ENCODE measurements at regions not wholly inside any gene's neighbourhood (a gene's known extent, or its start where the extent isn't known, plus 50 kb on each side); places are given as distances from the start of the nearest gene placed in this dataset.
"Not testable (repeated sequence)": the region's sequence is repeated elsewhere in the genome, so short reads cannot be mapped to it uniquely, and the experiment has no call there.

- ChIA-PET CTCF (interaction anchor here (1.8 kb wide), 1 partner anchor 19 kb away, joined by 8 read pairs; no protein-coding TSS in a partner anchor), POLR2A (no interaction called here)
- H3K36me3 Mint-ChIP-seq (ENCODE audit: insufficient read depth, unreplicated experiment): no peaks in the 10 kb centered on the region
- no peak for TF ChIP-seq CTCF (IDR thresholded peaks at IDR 0.05; ENCODE audit: unreplicated experiment)
- H3K4me3 Mint-ChIP-seq (ENCODE audit: unreplicated experiment): no peak overlapping the region
- intact Hi-C loops (cut with micrococcal nuclease): no loop called here
- BruUV-seq (replicated peaks): no TSS peak
- no peaks in the 10 kb centered on the region for H3K9me3 Mint-ChIP-seq (ENCODE audit: unreplicated experiment)
- no peak for DNase-seq (ENCODE audit: unreplicated experiment)
- peaks cover 33% of the 10 kb centered on the region for H3K27me3 Mint-ChIP-seq (ENCODE audit: insufficient read depth, unreplicated experiment)
- H3K27ac Mint-ChIP-seq (ENCODE audit: low read depth, unreplicated experiment): no peak overlapping the region
- no peaks in the 10 kb centered on the region for H3K4me1 Mint-ChIP-seq (ENCODE audit: insufficient read depth, unreplicated experiment)
Measured at GRCh38 chr9:85444243-85444642, 297.5 kb downstream of the AGTPBP1 start.

- no peak for DNase-seq (ENCODE audit: unreplicated experiment)
- H3K4me1 Mint-ChIP-seq (ENCODE audit: insufficient read depth, unreplicated experiment): no peaks in the 10 kb centered on the region
- no peak overlapping the region for H3K4me3 Mint-ChIP-seq (ENCODE audit: unreplicated experiment)
- no TSS peak for BruUV-seq (replicated peaks)
- H3K27ac Mint-ChIP-seq (ENCODE audit: low read depth, unreplicated experiment): no peak overlapping the region
- H3K36me3 Mint-ChIP-seq (ENCODE audit: insufficient read depth, unreplicated experiment): no peaks in the 10 kb centered on the region
- intact Hi-C loops (cut with micrococcal nuclease): no loop called here
- TF ChIP-seq CTCF (IDR thresholded peaks at IDR 0.05; ENCODE audit: unreplicated experiment): no peak
- no peaks in the 10 kb centered on the region for H3K9me3 Mint-ChIP-seq (ENCODE audit: unreplicated experiment)
- peaks cover 22% of the 10 kb centered on the region for H3K27me3 Mint-ChIP-seq (ENCODE audit: insufficient read depth, unreplicated experiment)
- ChIA-PET POLR2A (no interaction called here), CTCF (interaction anchor here (0.6 to 1.8 kb wide), 2 partner anchors 17 to 1044 kb away, joined by 6 to 8 read pairs; no protein-coding TSS in a partner anchor)
Measured at GRCh38 chr9:85443190-85443598, 298.6 kb downstream of the AGTPBP1 start.

- CTCF ChIA-PET: interaction anchor here (0.6 to 1.7 kb wide), 3 partner anchors 13 to 14 kb away, joined by 3 to 6 read pairs (median 5); no protein-coding TSS in a partner anchor
- TF ChIP-seq CTCF (IDR thresholded peaks at IDR 0.05; ENCODE audit: unreplicated experiment): no peak
- no peak overlapping the region for H3K4me3 Mint-ChIP-seq (ENCODE audit: unreplicated experiment)
- H3K36me3 Mint-ChIP-seq (ENCODE audit: insufficient read depth, unreplicated experiment): no peaks in the 10 kb centered on the region
- intact Hi-C loops (cut with micrococcal nuclease): no loop called here
- H3K4me1 Mint-ChIP-seq (ENCODE audit: insufficient read depth, unreplicated experiment): no peaks in the 10 kb centered on the region
- H3K9me3 Mint-ChIP-seq (ENCODE audit: unreplicated experiment): no peaks in the 10 kb centered on the region
- POLR2A ChIA-PET: interaction anchor here (0.6 kb wide), 1 partner anchor 478 kb away, joined by 3 read pairs; no protein-coding TSS in a partner anchor
- no TSS peak for BruUV-seq (replicated peaks)
- no peak overlapping the region for H3K27ac Mint-ChIP-seq (ENCODE audit: low read depth, unreplicated experiment)
- DNase-seq (ENCODE audit: unreplicated experiment): no peak
- H3K27me3 Mint-ChIP-seq (ENCODE audit: insufficient read depth, unreplicated experiment): peaks cover 32% of the 10 kb centered on the region
Measured at GRCh38 chr9:85439791-85440190, 302.0 kb downstream of the AGTPBP1 start.

- H3K4me1 Mint-ChIP-seq (ENCODE audit: insufficient read depth, unreplicated experiment); DNase-seq (ENCODE audit: unreplicated experiment); H3K36me3 Mint-ChIP-seq (ENCODE audit: insufficient read depth, unreplicated experiment); H3K9me3 Mint-ChIP-seq (ENCODE audit: unreplicated experiment); POLR2A ChIA-PET; H3K4me3 Mint-ChIP-seq (ENCODE audit: unreplicated experiment); H3K27ac Mint-ChIP-seq (ENCODE audit: low read depth, unreplicated experiment); BruUV-seq (replicated peaks); intact Hi-C loops (cut with micrococcal nuclease): not testable (repeated sequence)
- H3K27me3 Mint-ChIP-seq (ENCODE audit: insufficient read depth, unreplicated experiment): peaks cover 39% of the 10 kb centered on the region
- CTCF ChIA-PET: interaction anchor here (0.6 kb wide), 1 partner anchor 442 kb away, joined by 4 read pairs; no protein-coding TSS in a partner anchor
Measured at GRCh38 chr9:85433956-85434355, 307.8 kb downstream of the AGTPBP1 start.

- H3K4me3 Mint-ChIP-seq (ENCODE audit: unreplicated experiment); H3K36me3 Mint-ChIP-seq (ENCODE audit: insufficient read depth, unreplicated experiment); DNase-seq (ENCODE audit: unreplicated experiment); BruUV-seq (replicated peaks); intact Hi-C loops (cut with micrococcal nuclease); H3K4me1 Mint-ChIP-seq (ENCODE audit: insufficient read depth, unreplicated experiment); H3K9me3 Mint-ChIP-seq (ENCODE audit: unreplicated experiment); H3K27ac Mint-ChIP-seq (ENCODE audit: low read depth, unreplicated experiment); POLR2A ChIA-PET: not testable (repeated sequence)
- H3K27me3 Mint-ChIP-seq (ENCODE audit: insufficient read depth, unreplicated experiment): peaks cover 43% of the 10 kb centered on the region
- CTCF ChIA-PET: interaction anchor here (0.6 kb wide), 1 partner anchor 442 kb away, joined by 4 read pairs; no protein-coding TSS in a partner anchor
Measured at GRCh38 chr9:85433551-85433950, 308.2 kb downstream of the AGTPBP1 start.

Measured in MCF 10A (cell line).